KMS-11 (cell line): ENCODE measurements at regions not wholly inside any gene's neighbourhood (a gene's known extent, or its start where the extent isn't known, plus 50 kb on each side); places are given as distances from the start of the nearest gene placed in this dataset.

ENCODE experiments used
- H2AFZ ChIP-seq: fragments of 200-600 bp; sonication (generic); 2 replicates; pipeline ENCODE4 v1.6.1; 2016; ENCODE audit warnings: antibody characterized with exemption, mixed run types, low read depth
- H3K27ac ChIP-seq: fragments of 200-600 bp; sonication (generic); 2 replicates; pipeline ENCODE4 v1.6.1; 2016; ENCODE audit warnings: mild to moderate bottlenecking, mixed run types
- H3K27me3 ChIP-seq: fragments of 200-600 bp; sonication (generic); 2 replicates; pipeline ENCODE4 v1.6.1; 2017; ENCODE audit warnings: mild to moderate bottlenecking, low read depth, mixed run types, moderate library complexity; ENCODE audit not compliant: insufficient read depth
- H3K36me3 ChIP-seq: fragments of 200-600 bp; sonication (generic); 2 replicates; pipeline ENCODE4 v1.6.1; 2017; ENCODE audit warnings: mild to moderate bottlenecking, mixed run types; ENCODE audit not compliant: insufficient read depth
- H3K4me1 ChIP-seq: fragments of 200-600 bp; sonication (generic); 2 replicates; pipeline ENCODE4 v1.6.1; 2016; ENCODE audit warnings: mild to moderate bottlenecking, low read depth, mixed run types; ENCODE audit not compliant: poor library complexity, severe bottlenecking
- H3K4me2 ChIP-seq: fragments of 200-600 bp; sonication (generic); 2 replicates; pipeline ENCODE4 v1.7.0; 2016; ENCODE audit warnings: mild to moderate bottlenecking, mixed run types
- H3K4me3 ChIP-seq: fragments of 200-600 bp; sonication (generic); IDR thresholded peaks from 2 replicates; pipeline ENCODE4 v1.6.1; 2017; ENCODE audit warnings: low read depth, low read length, mixed read lengths; ENCODE audit not compliant: insufficient read depth
- H3K79me2 ChIP-seq: fragments of 200-600 bp; sonication (generic); 2 replicates; pipeline ENCODE4 v1.6.1; 2016; ENCODE audit warnings: low read depth, mixed run types; ENCODE audit not compliant: insufficient read depth
- H3K9ac ChIP-seq: fragments of 200-600 bp; sonication (generic); 2 replicates; pipeline ENCODE4 v1.6.1; 2016; ENCODE audit warnings: mild to moderate bottlenecking, mixed run types
- H4K20me1 ChIP-seq: fragments of 200-600 bp; sonication (generic); 2 replicates; pipeline ENCODE4 v1.6.1; 2016; ENCODE audit warnings: mild to moderate bottlenecking, mixed run types; ENCODE audit not compliant: insufficient read depth
- TF ChIP-seq, protein P1 (sequence below): fragments of 200-600 bp; sonication (generic); conservative IDR thresholded peaks from 2 replicates; pipeline ENCODE4 v1.6.1; 2017; ENCODE audit warnings: low read depth, mild to moderate bottlenecking, antibody characterized with exemption, low read length, moderate library complexity, mixed read lengths

GRCh38 chr6:167747645-167748044 is 79.1 kb upstream of the AFDN start:
- no peaks in the 10 kb centered on the region for H3K4me1 ChIP-seq
- H3K9ac ChIP-seq = no peak overlapping the region
- H3K27ac ChIP-seq = no peak overlapping the region
- H3K4me3 ChIP-seq = no peak overlapping the region
- no peak overlapping the region for H3K4me2 ChIP-seq
- H3K79me2 ChIP-seq = no peaks in the 10 kb centered on the region
- no peaks in the 10 kb centered on the region for H4K20me1 ChIP-seq
- no peaks in the 10 kb centered on the region for H3K36me3 ChIP-seq
- no peak overlapping the region for H2AFZ ChIP-seq
- TF ChIP-seq, protein P1, sequence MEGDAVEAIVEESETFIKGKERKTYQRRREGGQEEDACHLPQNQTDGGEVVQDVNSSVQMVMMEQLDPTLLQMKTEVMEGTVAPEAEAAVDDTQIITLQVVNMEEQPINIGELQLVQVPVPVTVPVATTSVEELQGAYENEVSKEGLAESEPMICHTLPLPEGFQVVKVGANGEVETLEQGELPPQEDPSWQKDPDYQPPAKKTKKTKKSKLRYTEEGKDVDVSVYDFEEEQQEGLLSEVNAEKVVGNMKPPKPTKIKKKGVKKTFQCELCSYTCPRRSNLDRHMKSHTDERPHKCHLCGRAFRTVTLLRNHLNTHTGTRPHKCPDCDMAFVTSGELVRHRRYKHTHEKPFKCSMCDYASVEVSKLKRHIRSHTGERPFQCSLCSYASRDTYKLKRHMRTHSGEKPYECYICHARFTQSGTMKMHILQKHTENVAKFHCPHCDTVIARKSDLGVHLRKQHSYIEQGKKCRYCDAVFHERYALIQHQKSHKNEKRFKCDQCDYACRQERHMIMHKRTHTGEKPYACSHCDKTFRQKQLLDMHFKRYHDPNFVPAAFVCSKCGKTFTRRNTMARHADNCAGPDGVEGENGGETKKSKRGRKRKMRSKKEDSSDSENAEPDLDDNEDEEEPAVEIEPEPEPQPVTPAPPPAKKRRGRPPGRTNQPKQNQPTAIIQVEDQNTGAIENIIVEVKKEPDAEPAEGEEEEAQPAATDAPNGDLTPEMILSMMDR = no peak
- no peaks in the 10 kb centered on the region for H3K27me3 ChIP-seq

GRCh38 chr6:167748046-167748445 is 78.7 kb upstream of the AFDN start:
- Histone ChIP-seq H3K4me1 (no peaks in the 10 kb centered on the region), H3K36me3 (no peaks in the 10 kb centered on the region), H3K4me3 (no peak overlapping the region), H3K27me3 (no peaks in the 10 kb centered on the region), H3K79me2 (no peaks in the 10 kb centered on the region), H3K27ac (no peak overlapping the region), H3K4me2 (no peak overlapping the region), H2AFZ (no peak overlapping the region), H4K20me1 (no peaks in the 10 kb centered on the region), H3K9ac (no peak overlapping the region)
- TF ChIP-seq, protein P1 = no peak

- no peaks in the 10 kb centered on the region for H3K79me2 ChIP-seq
- H2AFZ ChIP-seq = no peak overlapping the region
- H3K36me3 ChIP-seq = no peaks in the 10 kb centered on the region
- no peaks in the 10 kb centered on the region for H3K4me1 ChIP-seq
- TF ChIP-seq, protein P1 = no peak
- H3K4me2 ChIP-seq = no peak overlapping the region
- H3K27me3 ChIP-seq = no peaks in the 10 kb centered on the region
- H4K20me1 ChIP-seq = no peaks in the 10 kb centered on the region
- no peak overlapping the region for H3K27ac ChIP-seq
- no peak overlapping the region for H3K9ac ChIP-seq
- no peak overlapping the region for H3K4me3 ChIP-seq
Observed at GRCh38 chr6:167748458-167749379, 78.0 kb upstream of the AFDN start.

- Histone ChIP-seq H3K36me3 (no peaks in the 10 kb centered on the region), H4K20me1 (no peaks in the 10 kb centered on the region), H3K27ac (no peak overlapping the region), H2AFZ (no peak overlapping the region), H3K27me3 (no peaks in the 10 kb centered on the region), H3K9ac (no peak overlapping the region), H3K4me2 (no peak overlapping the region), H3K4me1 (no peaks in the 10 kb centered on the region), H3K79me2 (no peaks in the 10 kb centered on the region), H3K4me3 (no peak overlapping the region)
- TF ChIP-seq, protein P1 = no peak
Observed at GRCh38 chr6:167750956-167751358, 75.8 kb upstream of the AFDN start.
